Loucy (cell line): ENCODE measurements at regions not wholly inside any gene's neighbourhood (a gene's known extent, or its start where the extent isn't known, plus 50 kb on each side); places are given as distances from the start of the nearest gene placed in this dataset.

Source experiments
- CTCF ChIP-seq: fragments of 200-600 bp; sonication (generic); conservative IDR thresholded peaks from 2 replicates; pipeline ENCODE4 v1.5.1; 2014; ENCODE audit warnings: mild to moderate bottlenecking, antibody characterized with exemption, low read length
- EZH2phosphoT487 ChIP-seq: fragments of 200-600 bp; IDR thresholded peaks from 2 replicates; pipeline ENCODE4 v1.6.1; 2018; ENCODE audit warnings: antibody characterized with exemption, mild to moderate bottlenecking, moderate library complexity, borderline replicate concordance

GRCh38 chr3:115232167-115232566, 85.1 kb upstream of the ZBTB20 start:
- TF ChIP-seq CTCF (no peak), EZH2phosphoT487 (no peak)
